ENCODE measurements at regions not wholly inside any gene's neighbourhood (a gene's known extent, or its start where the extent isn't known, plus 50 kb on each side); places are given as distances from the start of the nearest gene placed in this dataset.

DNA sequence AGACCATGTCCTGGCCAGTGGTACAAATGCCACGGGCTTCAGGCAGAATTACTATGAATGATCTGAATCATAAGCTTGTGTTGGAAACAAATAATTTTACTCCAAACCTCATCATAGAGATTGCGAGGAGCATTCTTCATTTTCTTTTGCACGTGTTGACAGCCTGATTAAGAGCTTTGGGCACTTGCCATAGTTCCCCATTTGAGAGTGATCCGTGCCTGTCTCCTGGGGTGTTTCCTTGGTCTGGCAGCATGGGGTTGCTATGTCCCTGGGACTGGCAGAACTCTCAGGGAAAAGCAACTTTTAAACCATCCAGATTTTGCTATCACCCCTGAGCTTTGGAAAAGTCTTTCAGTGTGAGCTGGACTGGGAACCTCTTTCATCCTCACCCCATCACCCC, 54.3 kb upstream of the KCNJ6 start:
- TF ChIP-seq EZH2 (IDR thresholded peaks at IDR 0.05; ENCODE audit: borderline replicate concordance, low read length), result no peak
- TF ChIP-seq, protein P1, sequence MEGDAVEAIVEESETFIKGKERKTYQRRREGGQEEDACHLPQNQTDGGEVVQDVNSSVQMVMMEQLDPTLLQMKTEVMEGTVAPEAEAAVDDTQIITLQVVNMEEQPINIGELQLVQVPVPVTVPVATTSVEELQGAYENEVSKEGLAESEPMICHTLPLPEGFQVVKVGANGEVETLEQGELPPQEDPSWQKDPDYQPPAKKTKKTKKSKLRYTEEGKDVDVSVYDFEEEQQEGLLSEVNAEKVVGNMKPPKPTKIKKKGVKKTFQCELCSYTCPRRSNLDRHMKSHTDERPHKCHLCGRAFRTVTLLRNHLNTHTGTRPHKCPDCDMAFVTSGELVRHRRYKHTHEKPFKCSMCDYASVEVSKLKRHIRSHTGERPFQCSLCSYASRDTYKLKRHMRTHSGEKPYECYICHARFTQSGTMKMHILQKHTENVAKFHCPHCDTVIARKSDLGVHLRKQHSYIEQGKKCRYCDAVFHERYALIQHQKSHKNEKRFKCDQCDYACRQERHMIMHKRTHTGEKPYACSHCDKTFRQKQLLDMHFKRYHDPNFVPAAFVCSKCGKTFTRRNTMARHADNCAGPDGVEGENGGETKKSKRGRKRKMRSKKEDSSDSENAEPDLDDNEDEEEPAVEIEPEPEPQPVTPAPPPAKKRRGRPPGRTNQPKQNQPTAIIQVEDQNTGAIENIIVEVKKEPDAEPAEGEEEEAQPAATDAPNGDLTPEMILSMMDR (IDR thresholded peaks at IDR 0.05; ENCODE audit: low read length), result no peak

All from OCI-LY1 (cell line).